Osteoblast (primary cell): ENCODE measurements at regions not wholly inside any gene's neighbourhood (a gene's known extent, or its start where the extent isn't known, plus 50 kb on each side); places are given as distances from the start of the nearest gene placed in this dataset.

Source experiments
- DNase-seq: peaks from one replicate; pipeline ENCODE4 v3.0.0; 2011; ENCODE audit warnings: low spot score, mixed read lengths; ENCODE audit not compliant: insufficient read length; ENCODE audit errors: missing footprints
- H2AFZ ChIP-seq: 2 replicates; pipeline ENCODE4 v1.6.0; 2011; ENCODE audit warnings: mild to moderate bottlenecking, low read length
- H3K27ac ChIP-seq: 2 replicates; pipeline ENCODE4 v1.5.1; 2011; ENCODE audit warnings: mild to moderate bottlenecking, low read depth, low read length, moderate library complexity
- H3K27me3 ChIP-seq: 2 replicates; pipeline ENCODE4 v1.6.0; 2012; ENCODE audit warnings: mild to moderate bottlenecking, control low read depth, inconsistent platforms, low read length, moderate library complexity; ENCODE audit not compliant: insufficient read depth
- H3K36me3 ChIP-seq: 2 replicates; pipeline ENCODE4 v1.5.1; 2011; ENCODE audit warnings: mild to moderate bottlenecking, low read length, control low read depth, moderate library complexity; ENCODE audit not compliant: insufficient read depth
- H3K4me1 ChIP-seq: 2 replicates; pipeline ENCODE4 v1.5.1; 2011; ENCODE audit warnings: mild to moderate bottlenecking, low read length, control low read depth, moderate library complexity; ENCODE audit not compliant: insufficient read depth
- H3K4me2 ChIP-seq: 2 replicates; pipeline ENCODE4 v1.6.0; 2011; ENCODE audit warnings: mild to moderate bottlenecking, low read length; ENCODE audit not compliant: insufficient read depth
- H3K4me3 ChIP-seq: fragments of 200-600 bp; sonication (generic); 3 replicates; pipeline ENCODE4 v1.5.1; 2012; ENCODE audit warnings: mild to moderate bottlenecking, low read length, inconsistent platforms; ENCODE audit not compliant: insufficient read depth
- H3K79me2 ChIP-seq: 2 replicates; pipeline ENCODE4 v1.6.0; 2012; ENCODE audit warnings: mild to moderate bottlenecking, low read length, control low read depth, inconsistent platforms; ENCODE audit not compliant: insufficient read depth
- H3K9me3 ChIP-seq: 2 replicates; pipeline ENCODE4 v1.5.1; 2011; ENCODE audit warnings: low read depth, low read length, control low read depth
- H4K20me1 ChIP-seq: 2 replicates; pipeline ENCODE4 v1.6.0; 2012; ENCODE audit warnings: mild to moderate bottlenecking, low read length, control low read depth; ENCODE audit not compliant: insufficient read depth
- TF ChIP-seq, protein P1 (sequence below): IDR thresholded peaks from 2 replicates; pipeline ENCODE4 v1.5.1; 2011; ENCODE audit warnings: mild to moderate bottlenecking, low read depth, low read length, moderate library complexity; ENCODE audit errors: extremely low read depth

DNA sequence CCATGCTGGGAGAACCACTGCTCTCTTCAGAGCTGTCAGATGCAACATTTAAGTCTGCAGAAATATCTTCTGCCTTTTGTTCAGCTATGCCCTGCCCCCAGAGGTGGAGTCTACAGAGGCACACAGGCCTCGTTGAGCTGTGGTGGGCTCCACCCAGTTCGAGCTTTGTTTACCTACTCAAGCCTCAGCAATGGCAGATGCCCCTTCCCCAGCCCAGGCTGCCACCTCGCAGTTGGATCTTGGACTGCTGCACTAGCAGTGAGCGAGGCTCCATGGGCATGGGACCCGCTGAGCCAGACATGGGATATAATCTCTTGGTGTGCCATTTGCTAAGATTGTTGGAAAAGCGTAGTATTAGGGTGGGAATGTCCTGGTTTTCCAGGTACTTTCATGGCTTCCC lies 229.1 kb upstream of the C11orf87 start:
- TF ChIP-seq, protein P1, sequence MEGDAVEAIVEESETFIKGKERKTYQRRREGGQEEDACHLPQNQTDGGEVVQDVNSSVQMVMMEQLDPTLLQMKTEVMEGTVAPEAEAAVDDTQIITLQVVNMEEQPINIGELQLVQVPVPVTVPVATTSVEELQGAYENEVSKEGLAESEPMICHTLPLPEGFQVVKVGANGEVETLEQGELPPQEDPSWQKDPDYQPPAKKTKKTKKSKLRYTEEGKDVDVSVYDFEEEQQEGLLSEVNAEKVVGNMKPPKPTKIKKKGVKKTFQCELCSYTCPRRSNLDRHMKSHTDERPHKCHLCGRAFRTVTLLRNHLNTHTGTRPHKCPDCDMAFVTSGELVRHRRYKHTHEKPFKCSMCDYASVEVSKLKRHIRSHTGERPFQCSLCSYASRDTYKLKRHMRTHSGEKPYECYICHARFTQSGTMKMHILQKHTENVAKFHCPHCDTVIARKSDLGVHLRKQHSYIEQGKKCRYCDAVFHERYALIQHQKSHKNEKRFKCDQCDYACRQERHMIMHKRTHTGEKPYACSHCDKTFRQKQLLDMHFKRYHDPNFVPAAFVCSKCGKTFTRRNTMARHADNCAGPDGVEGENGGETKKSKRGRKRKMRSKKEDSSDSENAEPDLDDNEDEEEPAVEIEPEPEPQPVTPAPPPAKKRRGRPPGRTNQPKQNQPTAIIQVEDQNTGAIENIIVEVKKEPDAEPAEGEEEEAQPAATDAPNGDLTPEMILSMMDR, result no peak
- no peaks in the 10 kb centered on the region for H4K20me1 ChIP-seq
- H3K4me3 ChIP-seq, result no peak overlapping the region
- no peaks in the 10 kb centered on the region for H3K27me3 ChIP-seq
- H3K36me3 ChIP-seq, result no peaks in the 10 kb centered on the region
- no peak for DNase-seq
- H3K27ac ChIP-seq, result no peak overlapping the region
- H3K4me2 ChIP-seq, result no peak overlapping the region
- no peaks in the 10 kb centered on the region for H3K9me3 ChIP-seq
- no peaks in the 10 kb centered on the region for H3K79me2 ChIP-seq
- H3K4me1 ChIP-seq, result peaks cover 13% of the 10 kb centered on the region
- H2AFZ ChIP-seq, result no peak overlapping the region

DNA sequence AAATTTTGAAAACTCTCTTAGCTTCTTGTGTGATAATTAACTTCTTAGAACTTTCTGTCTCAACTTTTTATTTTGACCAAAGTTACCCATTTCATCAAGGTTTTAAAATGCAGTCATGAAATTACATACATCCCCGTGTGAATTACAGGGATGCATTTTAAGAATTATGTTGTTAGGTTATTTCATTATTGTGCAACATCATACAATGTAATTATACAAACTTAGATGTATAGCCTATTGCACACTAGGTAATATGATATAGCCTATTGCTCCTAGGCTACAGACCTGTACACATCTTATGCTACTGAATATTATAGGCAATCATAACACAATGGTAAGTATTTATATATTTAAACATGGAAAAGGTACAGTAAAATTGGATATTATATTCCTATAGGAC lies 228.1 kb upstream of the C11orf87 start:
- no peak overlapping the region for H3K27ac ChIP-seq
- no peak overlapping the region for H3K4me2 ChIP-seq
- DNase-seq, result no peak
- H3K4me1 ChIP-seq, result peaks cover 16% of the 10 kb centered on the region
- H3K36me3 ChIP-seq, result no peaks in the 10 kb centered on the region
- no peak overlapping the region for H3K4me3 ChIP-seq
- no peaks in the 10 kb centered on the region for H3K27me3 ChIP-seq
- H3K9me3 ChIP-seq, result no peaks in the 10 kb centered on the region
- TF ChIP-seq, protein P1, result no peak
- H3K79me2 ChIP-seq, result no peaks in the 10 kb centered on the region
- no peaks in the 10 kb centered on the region for H4K20me1 ChIP-seq
- no peak overlapping the region for H2AFZ ChIP-seq

DNA sequence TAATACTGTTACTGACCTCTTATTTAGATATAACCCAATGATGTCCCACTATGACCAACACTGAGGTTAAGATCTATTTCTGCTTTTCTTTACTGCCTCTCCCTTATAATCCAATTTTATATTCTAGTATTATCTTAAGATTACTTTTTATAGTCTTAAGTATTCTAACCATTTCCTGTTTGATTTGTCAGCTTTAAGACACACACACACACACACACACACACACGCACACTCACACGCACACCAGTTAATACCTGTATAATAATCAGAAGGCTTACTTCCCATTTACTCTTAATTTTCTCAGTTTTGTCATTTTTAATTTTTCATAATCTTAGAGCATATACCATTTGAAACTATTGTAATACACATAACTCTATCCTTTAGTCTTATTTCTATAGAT lies 226.0 kb upstream of the C11orf87 start:
- H3K4me2 ChIP-seq, result no peak overlapping the region
- H4K20me1 ChIP-seq, result no peaks in the 10 kb centered on the region
- no peaks in the 10 kb centered on the region for H3K79me2 ChIP-seq
- H3K36me3 ChIP-seq, result no peaks in the 10 kb centered on the region
- no peaks in the 10 kb centered on the region for H3K27me3 ChIP-seq
- H2AFZ ChIP-seq, result no peak overlapping the region
- H3K4me1 ChIP-seq, result peaks cover 16% of the 10 kb centered on the region
- DNase-seq, result no peak
- no peak overlapping the region for H3K4me3 ChIP-seq
- H3K9me3 ChIP-seq, result no peaks in the 10 kb centered on the region
- no peak overlapping the region for H3K27ac ChIP-seq
- TF ChIP-seq, protein P1, result no peak

DNA sequence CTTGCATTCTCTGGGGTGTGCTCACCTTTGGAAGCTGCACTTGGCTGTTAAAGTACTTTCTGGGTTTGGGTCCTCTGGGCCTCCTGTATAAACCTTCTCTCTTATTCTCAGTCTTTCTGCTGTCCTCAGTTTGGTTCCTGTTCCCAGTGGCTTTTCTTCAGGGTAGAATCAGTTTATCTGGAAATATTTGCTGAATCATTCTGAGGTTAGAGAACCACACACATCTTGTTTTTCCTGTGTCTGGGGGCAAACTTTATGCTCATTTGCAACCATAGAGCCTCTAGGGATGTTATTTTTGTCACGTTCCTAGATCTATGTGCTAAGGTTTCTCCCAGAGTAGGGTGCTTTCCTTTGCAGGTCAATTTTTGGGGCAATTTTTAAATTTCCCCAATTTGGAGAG lies 224.3 kb upstream of the C11orf87 start:
- no peaks in the 10 kb centered on the region for H3K36me3 ChIP-seq
- H3K4me3 ChIP-seq, result no peak overlapping the region
- no peaks in the 10 kb centered on the region for H4K20me1 ChIP-seq
- H3K4me2 ChIP-seq, result peak overlapping the region; percentile 54
- H3K9me3 ChIP-seq, result no peaks in the 10 kb centered on the region
- DNase-seq, result peak; percentile 82
- no peaks in the 10 kb centered on the region for H3K27me3 ChIP-seq
- peaks cover 16% of the 10 kb centered on the region for H3K4me1 ChIP-seq
- H3K79me2 ChIP-seq, result no peaks in the 10 kb centered on the region
- peak overlapping the region; percentile 79 for H3K27ac ChIP-seq
- TF ChIP-seq, protein P1, result no peak
- peak overlapping the region; percentile 91 for H2AFZ ChIP-seq
